ENCODE measurements at regions not wholly inside any gene's neighbourhood (a gene's known extent, or its start where the extent isn't known, plus 50 kb on each side); places are given as distances from the start of the nearest gene placed in this dataset.
"Not testable (repeated sequence)": the region's sequence is repeated elsewhere in the genome, so short reads cannot be mapped to it uniquely, and the experiment has no call there.

DNA sequence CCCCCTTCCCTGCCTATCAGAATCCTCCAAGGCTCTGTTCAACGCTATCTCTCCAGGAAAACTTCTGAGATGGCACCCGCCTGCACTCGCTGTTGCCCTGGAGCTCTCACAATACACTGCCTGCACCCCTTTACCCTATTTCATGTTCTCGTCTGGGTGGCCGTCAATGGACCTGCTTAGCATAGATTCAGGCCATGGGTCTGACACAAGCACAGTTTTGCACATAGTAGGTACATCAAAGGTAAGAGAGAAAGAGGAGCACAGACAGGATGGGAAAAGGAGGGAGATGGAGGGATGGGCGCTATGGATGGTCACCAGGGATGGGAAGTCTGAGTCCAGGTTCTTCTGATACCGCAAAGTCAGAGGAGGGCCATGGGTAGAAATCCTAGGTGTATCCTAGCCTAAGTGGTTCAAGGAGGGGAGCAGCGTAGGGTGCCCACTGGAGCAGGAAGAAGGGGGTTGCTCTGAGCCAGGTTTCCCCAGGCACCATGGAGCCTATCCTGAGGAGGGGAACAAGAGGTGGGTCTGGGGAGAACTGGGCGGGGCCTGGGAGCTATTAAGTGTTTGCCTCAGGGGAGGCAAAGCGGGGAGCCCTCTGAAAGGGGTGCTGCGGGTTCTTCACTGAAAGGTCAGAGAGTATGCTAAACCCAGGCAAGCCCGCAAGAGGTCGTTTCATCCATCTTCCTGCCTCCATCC, 89.3 kb downstream of the MRPL14 start:
- no peak for TF ChIP-seq POLR2A (IDR thresholded peaks at IDR 0.05)
- TF ChIP-seq, protein P1, sequence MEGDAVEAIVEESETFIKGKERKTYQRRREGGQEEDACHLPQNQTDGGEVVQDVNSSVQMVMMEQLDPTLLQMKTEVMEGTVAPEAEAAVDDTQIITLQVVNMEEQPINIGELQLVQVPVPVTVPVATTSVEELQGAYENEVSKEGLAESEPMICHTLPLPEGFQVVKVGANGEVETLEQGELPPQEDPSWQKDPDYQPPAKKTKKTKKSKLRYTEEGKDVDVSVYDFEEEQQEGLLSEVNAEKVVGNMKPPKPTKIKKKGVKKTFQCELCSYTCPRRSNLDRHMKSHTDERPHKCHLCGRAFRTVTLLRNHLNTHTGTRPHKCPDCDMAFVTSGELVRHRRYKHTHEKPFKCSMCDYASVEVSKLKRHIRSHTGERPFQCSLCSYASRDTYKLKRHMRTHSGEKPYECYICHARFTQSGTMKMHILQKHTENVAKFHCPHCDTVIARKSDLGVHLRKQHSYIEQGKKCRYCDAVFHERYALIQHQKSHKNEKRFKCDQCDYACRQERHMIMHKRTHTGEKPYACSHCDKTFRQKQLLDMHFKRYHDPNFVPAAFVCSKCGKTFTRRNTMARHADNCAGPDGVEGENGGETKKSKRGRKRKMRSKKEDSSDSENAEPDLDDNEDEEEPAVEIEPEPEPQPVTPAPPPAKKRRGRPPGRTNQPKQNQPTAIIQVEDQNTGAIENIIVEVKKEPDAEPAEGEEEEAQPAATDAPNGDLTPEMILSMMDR (IDR thresholded peaks at IDR 0.05): no peak
- no peak for DNase-seq
- Histone ChIP-seq H3K9me3 (no peaks in the 10 kb centered on the region), H3K36me3 (no peaks in the 10 kb centered on the region), H3K4me3 (no peak overlapping the region), H3K27me3 (no peaks in the 10 kb centered on the region), H3K4me1 (peaks cover 0 to 7% (median 1%) of the 10 kb centered on the region in 4 donors), H3K27ac (no peak overlapping the region)

DNA sequence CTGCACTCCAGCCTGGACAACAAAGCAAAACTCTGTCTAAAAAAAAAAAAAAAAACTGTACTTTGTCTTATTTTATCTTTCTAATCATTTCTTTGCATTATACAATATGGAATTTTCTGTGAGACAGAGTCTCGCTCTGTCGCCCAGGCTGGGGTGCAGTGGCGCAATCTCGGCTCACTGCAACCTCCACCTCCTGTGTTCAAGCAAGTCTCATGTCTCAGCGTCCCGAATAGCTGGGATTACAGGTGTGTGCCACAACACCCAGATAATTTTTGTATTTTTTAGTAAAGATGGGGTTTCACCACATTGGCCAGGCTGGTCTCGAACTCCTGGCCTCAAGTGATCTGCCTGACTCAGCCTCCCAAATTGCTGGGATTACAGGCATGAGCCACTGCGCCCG, 90.0 kb downstream of the MRPL14 start:
- DNase-seq, H3K27me3 ChIP-seq, H3K36me3 ChIP-seq, H3K9me3 ChIP-seq, H3K27ac ChIP-seq, H3K4me3 ChIP-seq, H3K4me1 ChIP-seq: not testable (repeated sequence)

DNA sequence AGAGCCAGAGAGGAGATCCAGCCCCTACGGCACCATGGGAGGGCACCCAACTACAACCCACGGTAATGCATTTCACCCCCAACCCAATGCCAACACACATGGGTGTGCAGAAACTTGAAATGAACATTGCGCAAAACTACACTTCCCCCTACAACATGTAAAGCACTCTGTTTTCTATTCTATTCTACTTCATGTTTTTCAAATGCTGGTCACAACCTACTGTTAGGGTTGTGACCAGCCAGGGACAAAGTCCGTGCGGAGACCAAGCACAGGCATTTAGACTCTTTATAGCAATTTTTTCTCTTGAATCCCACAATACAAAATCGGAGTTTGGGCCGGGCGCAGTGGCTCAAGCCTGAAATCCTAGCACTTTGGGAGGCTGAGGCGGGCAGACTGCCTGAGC, 90.6 kb downstream of the MRPL14 start:
- Histone ChIP-seq H3K9me3 (no peaks in the 10 kb centered on the region), H3K4me1 (no peaks in the 10 kb centered on the region), H3K27me3 (no peaks in the 10 kb centered on the region), H3K36me3 (no peaks in the 10 kb centered on the region), H3K4me3 (no peak overlapping the region), H3K27ac (no peak overlapping the region)
- no peak for DNase-seq
- TF ChIP-seq POLR2A (IDR thresholded peaks at IDR 0.05): no peak
- TF ChIP-seq, protein P1 (IDR thresholded peaks at IDR 0.05): no peak

DNA sequence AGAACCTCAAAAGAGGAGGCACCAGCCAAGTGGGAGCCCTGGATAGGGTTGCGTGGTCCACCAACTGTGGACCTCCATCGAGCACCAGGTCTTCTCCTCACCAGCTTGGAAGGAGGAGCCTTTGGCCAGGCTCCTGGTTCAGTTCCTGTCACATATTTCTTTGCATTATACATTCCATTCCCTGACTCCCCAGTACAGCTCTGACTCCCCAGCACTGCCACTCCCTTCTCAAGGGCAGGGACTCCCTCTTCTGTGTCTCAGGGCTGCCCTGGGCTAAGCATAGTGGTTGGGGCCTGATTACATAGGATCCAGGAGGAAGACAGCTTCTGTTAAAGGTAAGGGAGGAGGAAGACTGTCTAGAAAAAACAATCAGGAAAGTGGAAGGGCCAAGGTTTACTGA, 91.1 kb downstream of the MRPL14 start:
- no peak for DNase-seq
- H3K4me1 ChIP-seq: no peaks in the 10 kb centered on the region
- H3K27ac ChIP-seq: no peak overlapping the region
- no peaks in the 10 kb centered on the region for H3K9me3 ChIP-seq
- H3K27me3 ChIP-seq: no peaks in the 10 kb centered on the region
- no peaks in the 10 kb centered on the region for H3K36me3 ChIP-seq
- no peak overlapping the region for H3K4me3 ChIP-seq
- no peak for TF ChIP-seq POLR2A (IDR thresholded peaks at IDR 0.05)
- TF ChIP-seq, protein P1 (IDR thresholded peaks at IDR 0.05): no peak

DNA sequence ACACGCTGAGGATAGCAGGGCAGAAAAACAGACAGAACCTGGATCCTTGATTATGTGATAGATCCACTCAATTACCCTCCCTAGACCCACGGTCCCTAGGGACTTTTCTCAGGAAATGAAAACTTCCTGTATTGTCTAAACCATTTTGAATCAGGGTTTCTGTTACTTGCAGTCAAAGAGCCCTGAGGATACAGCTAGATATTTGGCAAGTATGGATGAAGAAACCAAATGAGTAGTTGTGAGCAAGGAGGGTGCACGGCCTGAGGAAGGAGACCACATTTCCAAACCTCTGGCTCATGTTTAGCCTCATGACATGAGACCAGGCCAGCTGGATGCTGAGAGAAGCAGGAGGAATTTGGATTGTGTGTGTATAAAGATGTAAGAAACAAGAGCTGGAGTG, 91.6 kb downstream of the MRPL14 start:
- no peak overlapping the region for H3K4me3 ChIP-seq
- no peaks in the 10 kb centered on the region for H3K9me3 ChIP-seq
- TF ChIP-seq, protein P1 (IDR thresholded peaks at IDR 0.05): no peak
- no peak overlapping the region for H3K27ac ChIP-seq
- H3K36me3 ChIP-seq: no peaks in the 10 kb centered on the region
- no peaks in the 10 kb centered on the region for H3K4me1 ChIP-seq
- no peaks in the 10 kb centered on the region for H3K27me3 ChIP-seq
- DNase-seq: no peak

DNA sequence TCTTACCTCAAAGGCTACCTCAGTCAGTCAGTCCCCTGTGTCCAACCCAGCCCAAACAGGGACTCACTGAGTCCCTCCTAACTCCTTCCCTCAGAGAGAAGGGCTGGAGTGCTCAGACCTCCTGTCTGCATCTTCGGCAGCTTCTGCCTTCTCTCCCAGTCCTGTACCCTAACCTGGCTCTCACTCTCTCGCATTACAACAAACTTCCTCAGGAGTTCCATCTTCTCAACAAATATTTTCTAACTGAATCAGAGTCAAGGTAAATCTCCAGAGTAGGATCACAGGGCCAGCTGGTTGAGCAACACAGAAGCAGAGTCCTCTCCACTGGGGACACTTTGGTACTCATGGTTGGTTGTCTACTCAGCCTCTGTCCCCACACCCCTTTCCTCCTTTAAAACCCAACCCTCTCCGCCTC, 92.3 kb downstream of the MRPL14 start:
- TF ChIP-seq, protein P1 (IDR thresholded peaks at IDR 0.05): no peak
- TF ChIP-seq POLR2A (IDR thresholded peaks at IDR 0.05): no peak
- Histone ChIP-seq H3K4me1 (no peaks in the 10 kb centered on the region), H3K27ac (no peak overlapping the region), H3K9me3 (no peaks in the 10 kb centered on the region), H3K36me3 (no peaks in the 10 kb centered on the region), H3K27me3 (no peaks in the 10 kb centered on the region), H3K4me3 (no peak overlapping the region)
- peak in 1 of 3 donors; percentile 17 for DNase-seq
